Glomerular visceral epithelial cell (primary cell): ENCODE measurements at regions not wholly inside any gene's neighbourhood (a gene's known extent, or its start where the extent isn't known, plus 50 kb on each side); places are given as distances from the start of the nearest gene placed in this dataset.

Experiments
- DNase-seq: peaks from one replicate; pipeline ENCODE4 v3.0.0-alpha.2; 2016; ENCODE audit errors: extremely low spot score

DNA sequence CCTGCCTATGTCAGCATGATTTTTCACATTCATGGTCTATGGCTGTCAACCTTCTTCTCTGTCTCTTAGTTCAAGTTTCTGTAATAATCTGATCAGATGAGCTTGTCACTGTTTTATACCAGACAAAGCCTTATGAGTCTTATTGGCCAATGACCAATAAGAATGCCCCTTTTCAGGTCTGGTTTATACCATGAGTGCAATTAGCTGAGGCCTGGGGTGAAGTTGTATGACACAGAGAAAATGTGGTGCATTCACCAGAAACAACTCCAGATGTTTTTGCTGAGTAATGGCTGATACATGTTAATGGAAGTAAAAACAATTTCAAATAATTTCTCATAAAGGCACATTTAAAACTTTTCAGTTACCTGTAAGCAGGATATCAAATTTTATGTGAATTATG is 218.6 kb upstream of the CDH8 start:
- no peak for DNase-seq

DNA sequence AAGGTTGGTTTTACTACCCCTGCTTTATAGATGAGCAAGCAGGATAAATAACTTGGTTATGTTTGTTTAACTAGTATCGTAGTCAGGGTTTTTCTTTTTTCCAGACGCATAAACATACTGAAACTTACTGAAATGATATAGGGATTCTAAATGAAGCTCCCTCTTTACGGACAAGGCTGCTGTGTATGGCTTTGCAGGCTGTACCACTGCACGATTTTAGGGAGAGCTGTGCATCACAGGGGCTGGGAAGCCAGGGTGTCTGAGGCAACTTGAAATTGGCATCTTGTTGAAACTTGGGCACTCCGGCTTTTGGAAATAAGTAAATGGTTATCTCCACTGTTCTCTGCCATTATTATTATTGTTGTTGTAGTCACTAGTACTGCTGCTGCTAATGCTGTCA is 218.1 kb upstream of the CDH8 start:
- DNase-seq = no peak

DNA sequence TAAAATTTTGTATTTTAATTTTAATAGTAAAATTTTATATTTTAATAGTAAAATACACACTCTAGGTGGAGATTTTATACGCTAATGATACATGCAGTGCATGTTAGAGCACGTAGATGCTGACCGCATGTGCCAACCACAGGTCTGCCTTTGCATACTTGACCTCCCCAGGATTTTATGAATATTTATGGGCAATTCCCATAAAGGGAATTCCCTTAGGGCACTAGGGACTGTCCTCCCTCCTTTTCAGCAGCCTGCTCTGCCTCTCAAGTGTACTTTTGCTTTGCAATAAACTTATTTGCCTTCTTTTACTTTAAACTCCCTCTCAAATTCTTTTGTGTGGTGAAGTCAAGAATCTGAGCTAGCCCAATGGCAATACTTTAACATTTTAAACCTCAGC is 217.7 kb upstream of the CDH8 start:
- no peak for DNase-seq

DNA sequence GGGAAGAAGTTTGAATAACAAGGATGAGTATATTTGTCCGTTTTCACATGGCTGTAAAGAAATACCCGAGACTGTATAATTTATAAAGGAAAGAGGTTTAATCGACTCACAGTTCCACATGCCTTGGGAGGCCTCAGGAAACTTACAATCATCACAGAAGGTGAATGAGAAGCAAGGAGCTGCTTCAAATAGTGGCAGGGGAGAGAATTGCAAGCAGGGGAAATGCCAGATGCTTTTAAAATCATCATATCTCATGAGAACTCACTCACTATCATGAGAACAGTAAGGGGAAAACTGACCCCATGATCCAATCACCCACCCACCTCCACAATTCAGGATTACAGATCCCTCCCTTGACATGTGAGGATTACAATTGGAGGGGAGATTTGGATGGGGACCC is 212.8 kb upstream of the CDH8 start:
- no peak for DNase-seq

DNA sequence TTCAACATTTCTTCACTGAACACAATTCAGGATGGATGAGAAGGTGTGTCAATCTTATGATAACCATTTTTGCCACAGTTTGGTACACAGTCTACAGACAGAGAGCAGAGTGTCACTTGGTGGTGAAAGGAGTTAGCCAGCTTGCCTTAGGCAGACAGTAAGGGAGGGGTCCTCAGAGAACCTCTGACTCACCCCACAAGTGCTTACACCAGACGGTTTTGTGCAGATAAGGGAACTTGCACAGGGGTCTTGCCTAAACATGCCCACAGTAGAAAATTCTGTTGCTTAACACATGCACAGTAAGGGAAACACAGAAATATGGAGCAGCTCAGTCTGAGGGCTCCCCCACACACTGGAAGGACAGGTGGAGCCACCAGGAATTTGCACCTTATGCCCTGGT is 204.5 kb upstream of the CDH8 start:
- no peak for DNase-seq

DNA sequence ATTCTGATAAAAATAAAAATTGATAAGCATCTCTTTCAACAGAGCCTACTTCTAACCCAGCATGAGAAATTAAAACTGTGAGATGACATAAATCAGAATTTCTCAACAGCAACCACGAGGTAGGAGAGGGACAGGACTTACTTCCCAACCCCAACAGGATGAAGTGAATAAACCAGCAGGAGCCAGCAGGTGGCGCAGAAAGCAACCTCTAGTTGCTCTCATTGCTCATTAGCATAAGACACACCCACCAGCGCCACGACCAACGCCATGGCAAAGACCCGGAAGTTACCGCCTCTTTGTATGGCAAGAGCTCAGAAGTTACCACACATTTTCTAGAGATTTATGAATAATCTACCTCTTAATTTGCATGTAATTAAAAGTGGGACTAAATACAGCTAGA is 189.4 kb upstream of the CDH8 start:
- DNase-seq = peak; percentile 49

DNA sequence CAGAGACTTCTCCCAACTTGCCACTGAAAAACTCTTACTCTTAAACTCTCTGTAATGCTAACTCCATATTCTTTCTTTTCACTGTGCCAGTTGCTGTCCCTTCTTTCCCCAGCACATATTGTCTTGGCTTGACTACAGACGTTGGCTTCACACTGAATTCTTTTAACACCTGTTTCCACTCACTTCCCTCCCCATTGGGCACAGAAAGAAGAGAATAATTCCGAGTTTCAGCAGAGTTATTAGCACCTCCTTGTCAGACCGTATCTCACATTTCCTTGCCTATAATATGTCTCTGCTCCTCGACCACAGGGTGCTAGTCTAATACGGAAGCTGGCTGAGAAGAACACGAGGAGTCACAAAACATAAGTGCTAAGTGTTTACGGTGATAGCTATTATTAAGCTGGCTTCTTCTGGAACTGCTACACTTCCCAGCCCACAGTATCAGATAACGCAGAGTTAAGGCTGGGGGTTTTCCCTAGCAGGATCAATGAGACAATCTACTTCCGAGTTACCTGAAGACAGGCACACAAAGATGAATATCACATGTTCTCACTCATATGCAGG is 188.5 kb upstream of the CDH8 start:
- DNase-seq = no peak

DNA sequence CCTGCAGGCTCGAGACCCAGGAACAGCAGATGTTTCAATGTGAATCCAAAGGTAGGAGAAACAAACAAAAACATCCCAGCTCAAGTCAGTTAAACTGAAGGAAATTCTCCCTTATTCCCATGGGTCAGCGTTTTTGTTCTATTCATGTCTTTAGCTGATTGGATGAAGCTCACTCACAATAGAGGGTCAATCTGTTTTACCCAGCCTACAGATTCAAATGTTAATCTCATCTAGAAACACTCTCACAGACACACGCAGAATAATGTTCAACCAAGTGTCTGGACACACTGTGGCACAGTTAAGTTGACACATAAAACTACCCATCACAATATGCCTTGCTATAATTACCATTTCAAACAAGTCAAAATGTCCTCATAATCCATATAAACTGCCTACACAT is 180.6 kb upstream of the CDH8 start:
- DNase-seq = no peak

DNA sequence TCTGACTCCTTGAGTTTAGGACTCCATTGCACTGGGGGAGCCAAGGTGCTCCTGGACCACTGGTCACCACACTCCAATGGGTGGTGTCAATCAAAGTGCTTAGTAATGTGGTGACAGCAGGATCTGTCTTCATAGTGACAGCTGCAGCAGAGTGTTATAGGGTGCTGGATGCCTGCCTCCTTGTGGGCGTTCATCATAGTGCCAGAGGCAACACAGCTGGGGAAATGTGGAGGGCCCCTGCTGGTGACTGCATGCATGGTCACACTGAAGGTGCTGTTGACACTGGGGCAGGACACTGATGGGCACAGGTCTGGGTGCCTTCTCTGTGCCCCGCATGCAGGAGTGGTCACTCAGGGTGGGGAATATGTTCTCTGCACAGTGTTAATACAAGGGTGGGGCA is 177.5 kb upstream of the CDH8 start:
- no peak for DNase-seq

DNA sequence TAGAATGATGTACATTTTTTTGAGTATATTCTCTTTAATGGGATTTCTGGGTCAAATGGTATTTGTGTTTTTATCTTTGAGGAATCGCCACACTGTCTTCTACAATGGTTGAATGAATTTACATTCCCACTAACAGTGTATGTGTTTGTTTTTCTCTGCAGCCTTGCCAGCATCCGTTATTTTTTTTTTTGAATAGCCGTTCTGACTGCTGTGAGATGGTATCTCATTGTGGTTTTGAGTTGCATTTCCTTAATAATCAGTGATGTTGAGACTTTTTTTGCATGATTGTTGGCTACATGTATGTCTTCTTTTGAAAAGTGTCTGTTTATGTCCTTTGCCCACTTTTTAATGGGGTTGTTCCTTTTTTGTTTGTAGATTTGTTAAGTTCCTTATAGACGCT is 172.7 kb upstream of the CDH8 start:
- no peak for DNase-seq

DNA sequence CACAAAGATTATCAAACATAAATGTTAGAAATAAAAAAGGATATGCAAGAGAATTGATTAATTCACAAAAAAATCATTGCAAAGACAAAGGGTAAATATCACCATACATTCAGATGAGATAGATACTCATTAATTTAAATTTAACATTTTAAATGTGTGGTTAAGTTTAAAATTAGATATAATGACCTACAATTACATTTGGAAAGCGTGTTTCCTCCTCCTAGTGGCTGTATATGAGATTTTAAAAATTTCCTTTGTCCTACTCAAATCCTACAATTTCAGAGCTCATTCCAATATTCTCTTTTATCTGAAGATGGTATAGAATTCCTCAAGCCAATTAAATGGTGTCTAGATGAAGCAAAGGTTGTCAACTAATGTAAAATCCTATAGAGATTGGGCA is 169.2 kb upstream of the CDH8 start:
- DNase-seq = no peak

DNA sequence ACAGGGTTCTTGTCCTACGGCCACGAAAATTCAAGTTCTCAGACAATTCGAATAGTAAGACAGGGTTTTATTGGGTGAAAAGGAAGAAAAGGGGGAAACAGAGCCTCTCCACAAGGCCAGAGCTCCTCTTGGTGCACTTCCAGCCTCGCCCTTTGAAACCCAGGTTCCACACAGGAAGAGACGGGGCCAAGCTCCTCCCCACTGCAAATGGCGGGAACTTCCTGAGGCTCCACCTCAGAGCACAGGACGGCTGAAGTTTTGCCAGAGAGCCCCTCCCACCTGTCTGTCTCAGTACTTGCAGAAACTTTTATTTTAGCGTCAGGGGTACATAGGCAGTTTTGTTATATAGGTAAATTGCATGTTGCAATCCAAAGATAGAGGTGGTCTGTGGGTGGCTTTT is 165.7 kb upstream of the CDH8 start:
- no peak for DNase-seq

DNA sequence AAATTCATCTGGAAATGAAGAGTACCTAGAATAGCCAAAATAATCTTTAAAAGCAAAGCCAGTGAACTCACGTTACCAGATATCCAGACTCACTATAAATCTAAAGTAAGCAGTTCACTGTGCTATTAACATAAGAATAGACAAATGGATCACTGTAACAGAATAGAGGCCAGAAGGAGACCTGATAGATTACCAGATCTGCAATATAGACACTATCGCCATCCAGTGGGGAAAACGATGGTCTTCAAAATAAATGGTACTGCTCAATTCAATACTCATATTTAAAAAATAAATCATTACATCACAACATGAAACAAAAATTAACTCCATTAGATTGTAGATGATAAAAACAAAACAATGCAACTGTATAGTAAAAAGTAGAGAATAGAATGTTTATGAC is 158.6 kb upstream of the CDH8 start:
- peak; percentile 4 for DNase-seq

DNA sequence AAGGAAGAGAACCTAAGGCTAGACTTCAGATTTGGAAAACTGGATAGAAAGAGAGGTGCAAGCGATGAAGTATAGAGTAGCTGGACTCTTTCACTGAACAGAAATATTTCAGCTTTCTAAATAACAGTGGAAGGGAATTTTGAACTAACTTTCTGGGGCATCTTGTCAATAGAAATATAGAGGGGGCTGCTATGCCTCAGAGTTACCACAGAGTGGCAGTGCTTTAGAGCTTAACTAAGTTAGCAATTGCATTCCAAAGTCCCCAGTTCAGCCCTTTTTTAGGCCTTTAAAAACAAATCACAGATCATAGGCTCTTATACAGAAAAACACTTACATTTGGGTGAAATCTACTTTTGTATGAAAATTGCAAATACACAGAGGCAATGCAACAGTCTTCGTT is 154.2 kb upstream of the CDH8 start:
- peak; percentile 6 for DNase-seq

DNA sequence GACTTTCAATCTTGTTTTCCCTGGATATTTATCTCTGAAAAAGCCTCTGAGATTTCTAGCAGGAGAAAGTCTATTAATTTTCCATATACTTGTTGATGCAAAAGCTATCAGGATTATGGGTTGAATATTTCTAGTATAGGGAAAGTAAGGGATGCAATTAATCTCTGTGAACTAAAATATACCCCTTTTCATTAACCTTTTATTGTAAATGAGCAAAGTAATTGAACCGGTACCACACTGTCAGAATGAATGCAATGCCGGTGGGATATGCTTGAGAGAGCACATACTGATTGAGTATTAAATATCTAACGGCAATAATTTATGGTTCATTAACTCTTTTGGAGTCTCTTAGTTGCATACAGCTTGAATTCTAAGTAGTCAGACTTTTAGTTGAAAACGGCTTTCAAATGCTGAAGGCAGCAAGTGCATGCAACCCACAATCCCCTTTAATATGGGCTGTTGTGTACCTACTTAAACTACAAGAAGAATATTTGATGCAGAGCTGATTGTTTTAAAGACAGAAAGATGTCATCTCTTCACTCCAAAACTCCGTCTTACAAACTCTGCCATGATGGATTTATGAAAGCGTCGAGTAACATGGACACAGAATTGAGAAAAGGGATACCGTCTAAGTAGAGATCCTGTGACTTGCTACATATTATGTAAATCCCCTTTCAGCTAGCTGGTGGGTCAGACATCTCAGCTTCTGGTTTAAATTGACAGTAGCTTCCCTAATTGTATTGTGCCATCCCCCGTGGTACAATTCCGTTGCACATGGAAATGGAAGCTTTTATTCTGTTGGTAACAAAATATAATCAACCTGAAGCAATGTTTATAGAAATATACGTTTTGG is 141.3 kb upstream of the CDH8 start:
- no peak for DNase-seq

DNA sequence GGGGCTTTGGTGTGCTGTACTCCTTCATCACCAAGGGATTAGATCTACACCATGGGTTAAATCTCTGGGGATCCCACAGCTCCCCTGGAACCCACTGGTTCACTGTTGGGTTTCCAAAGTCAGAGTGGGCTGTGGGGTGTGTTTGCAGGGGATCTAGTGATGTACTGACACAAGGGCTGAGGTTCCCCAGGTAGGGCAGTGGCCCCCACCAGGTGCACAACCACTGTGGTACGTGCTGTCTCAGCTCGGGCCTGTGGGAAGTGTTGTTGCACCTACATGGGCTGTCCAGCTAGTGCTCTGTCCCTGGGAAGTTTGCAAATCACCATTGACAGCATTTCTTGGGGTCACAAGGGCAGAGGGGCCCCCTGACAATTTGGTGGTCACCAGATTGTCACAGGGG is 134.4 kb upstream of the CDH8 start:
- no peak for DNase-seq

DNA sequence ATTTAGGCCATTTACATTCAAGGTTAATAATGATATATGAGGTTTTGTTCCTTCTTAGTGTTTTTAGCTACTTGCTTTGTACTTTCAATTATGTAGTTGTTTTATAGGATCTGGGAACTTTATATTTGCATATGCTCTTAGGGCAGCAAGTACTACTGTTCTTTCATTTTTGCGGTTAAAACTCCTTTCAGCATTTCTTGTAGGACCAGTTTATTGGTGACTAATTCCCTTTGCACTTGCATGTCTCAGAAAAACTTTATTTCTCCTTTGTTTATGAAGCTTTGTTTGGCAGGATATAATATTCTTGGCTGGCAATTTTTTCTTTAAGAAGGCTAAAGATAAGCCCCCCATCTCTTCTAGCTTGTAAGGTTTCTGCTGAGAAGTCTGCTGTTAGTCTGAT is 131.3 kb upstream of the CDH8 start:
- DNase-seq = no peak

DNA sequence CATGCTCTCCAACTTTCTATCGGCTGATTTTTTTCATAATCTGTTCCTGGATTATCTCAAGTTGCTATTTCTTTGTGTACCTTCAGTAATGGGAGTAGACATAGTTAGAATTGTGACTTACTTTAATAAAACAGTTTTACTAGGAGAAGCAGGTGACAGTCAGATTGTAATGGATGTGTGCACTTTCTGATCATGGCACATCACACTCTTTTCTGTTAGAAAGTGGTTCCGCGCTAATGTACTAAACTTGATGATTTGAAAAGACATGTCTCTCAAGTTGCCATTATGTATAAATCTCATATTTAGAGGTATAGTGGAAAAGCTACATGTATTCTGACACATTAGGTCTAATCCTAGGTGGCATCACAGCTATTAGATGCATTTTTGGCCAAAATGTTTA is 121.3 kb upstream of the CDH8 start:
- no peak for DNase-seq

DNA sequence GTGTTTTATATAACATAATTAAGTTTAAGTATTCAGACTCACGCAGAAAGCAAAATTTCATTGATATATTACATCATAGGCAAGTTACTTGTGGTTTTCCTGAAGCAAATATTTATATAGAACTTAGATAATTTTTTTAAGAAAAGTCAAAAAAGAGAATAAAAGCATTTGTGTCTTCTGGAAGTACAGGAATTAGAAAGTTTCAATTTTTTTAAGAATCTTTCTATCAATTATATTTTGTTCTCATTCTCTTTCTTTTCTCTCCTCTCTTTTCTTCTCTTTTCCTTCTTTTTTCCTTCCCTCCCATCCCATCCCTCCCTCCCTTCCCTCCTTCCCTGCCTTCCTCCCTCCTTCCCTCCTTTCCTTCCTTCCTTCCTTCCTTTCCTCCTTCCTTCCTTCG is 120.7 kb upstream of the CDH8 start:
- no peak for DNase-seq

DNA sequence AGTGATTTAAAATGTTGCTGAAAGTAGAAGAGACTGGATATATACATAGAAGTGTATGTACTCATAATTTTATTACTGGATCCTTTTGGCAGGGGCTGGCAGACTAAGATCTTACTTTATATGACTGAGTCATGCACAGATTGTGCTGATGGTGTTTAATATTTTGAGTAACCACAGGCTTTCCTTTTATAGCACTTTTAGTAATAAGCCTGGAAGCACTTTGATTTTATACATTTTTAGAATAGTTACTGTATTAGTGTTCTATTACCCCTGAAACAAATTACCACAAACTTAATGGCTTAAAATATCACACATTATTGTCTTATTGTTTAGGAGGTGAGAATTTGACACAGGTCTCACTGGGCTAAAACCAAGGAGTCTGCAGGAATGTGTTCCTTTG is 113.4 kb upstream of the CDH8 start:
- DNase-seq = peak; percentile 46

DNA sequence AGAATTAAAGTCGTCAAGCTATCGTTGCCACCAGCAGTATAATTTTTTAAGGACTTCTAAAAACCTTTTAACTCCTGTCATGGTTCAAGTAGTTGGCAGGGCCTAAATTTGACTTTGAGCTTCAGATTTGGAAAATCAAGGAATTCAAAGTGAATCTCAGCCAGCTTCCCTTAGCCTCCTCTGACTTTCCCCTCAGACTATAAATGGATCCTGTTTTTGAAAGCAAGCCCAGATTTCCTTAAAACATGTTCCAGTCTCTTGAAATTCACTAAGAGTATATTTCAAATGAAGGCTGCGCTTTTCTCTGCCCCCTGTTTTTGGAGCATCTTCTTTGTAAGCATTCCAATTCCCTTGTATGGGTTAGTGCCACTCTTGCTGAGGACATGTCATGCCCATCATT is 101.8 kb upstream of the CDH8 start:
- no peak for DNase-seq

DNA sequence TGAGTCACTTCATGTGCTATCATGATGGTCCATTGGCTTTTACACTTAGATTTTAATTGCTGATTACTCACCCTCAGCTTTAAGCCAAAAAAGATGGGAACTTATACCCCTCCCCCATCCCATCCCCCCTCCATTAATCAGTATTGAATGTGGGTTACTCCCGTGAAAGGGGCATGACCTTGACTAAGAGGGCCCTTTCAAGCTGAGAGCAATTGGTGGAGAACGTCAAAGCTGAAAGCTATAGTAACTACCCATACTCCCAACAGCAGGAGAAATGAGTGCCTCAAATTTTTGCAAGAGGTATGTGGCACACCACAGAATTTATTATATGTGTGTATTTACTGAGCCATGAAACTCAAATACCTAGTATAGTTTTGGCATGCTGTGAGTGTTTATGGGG is 99.7 kb upstream of the CDH8 start:
- peak; percentile 90 for DNase-seq

DNA sequence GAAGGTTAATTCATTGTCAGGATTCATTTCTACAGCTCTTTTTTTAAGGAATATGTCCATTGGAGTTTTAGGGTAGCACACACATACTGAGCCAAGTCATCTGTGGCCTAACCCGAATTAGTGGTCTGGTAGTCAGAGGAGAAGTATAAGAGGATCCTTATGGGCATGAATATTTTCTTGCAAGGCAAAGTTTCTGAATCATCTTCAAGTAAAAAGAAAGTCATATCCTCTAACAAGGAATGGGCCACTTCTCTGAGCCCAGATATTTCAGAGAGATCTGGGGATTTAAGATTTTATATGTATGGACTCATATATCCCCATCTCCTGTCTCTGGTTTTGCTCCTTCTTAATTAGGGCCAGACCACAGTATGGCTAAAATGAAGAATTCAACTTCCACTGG is 99.2 kb upstream of the CDH8 start:
- DNase-seq = no peak

DNA sequence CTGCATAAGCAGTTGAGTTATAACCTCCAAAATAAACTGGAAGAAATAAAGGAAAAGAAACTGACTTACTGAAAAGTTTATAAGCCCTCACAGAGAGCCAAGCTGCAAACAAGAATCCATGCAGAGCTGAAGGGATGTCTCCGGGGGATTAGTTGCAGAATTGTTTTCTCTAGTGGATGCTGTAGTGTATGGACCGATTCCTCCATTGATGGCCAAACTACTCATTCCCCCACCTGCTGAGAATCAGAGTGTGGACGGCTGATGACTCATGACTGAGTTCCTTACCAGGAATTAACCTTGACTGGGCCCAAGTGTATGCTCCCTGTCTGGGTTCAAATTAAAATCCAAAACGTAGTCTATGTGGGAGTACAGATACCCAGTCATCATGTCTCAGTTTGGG is 93.9 kb upstream of the CDH8 start:
- no peak for DNase-seq
